ENCODE measurements at regions not wholly inside any gene's neighbourhood (a gene's known extent, or its start where the extent isn't known, plus 50 kb on each side); places are given as distances from the start of the nearest gene placed in this dataset.

GRCh38 chr13:40204246-40204645, 462.2 kb downstream of the FOXO1 start:
- H2AFZ ChIP-seq (ENCODE audit: low read depth, low read length): no peak overlapping the region
- FAIRE-seq (no peak), ATAC-seq (no peak), DNase-seq (ENCODE audit: extremely low read depth in 1 of 4, low spot score in 3 of 4) (no peak)
- POLR2A ChIA-PET: no interaction called here
- BruUV-seq (replicated peaks): no TSS peak
- H3K36me3 ChIP-seq (ENCODE audit: control insufficient read depth, insufficient read depth, low read length): no peaks in the 10 kb centered on the region
- no peak overlapping the region for H3K27ac ChIP-seq (ENCODE audit: extremely low read depth, low read depth, low read length)
- H4K20me1 ChIP-seq (replicated peaks; ENCODE audit: control insufficient read depth, insufficient read depth, low read length): no peaks in the 10 kb centered on the region
- in situ Hi-C loops (cut with MboI) (no loop called here), intact Hi-C loops (cut with micrococcal nuclease) (no loop called here)
- 0% methylated on average over 1 of the region's 1 CpG for WGBS (ENCODE audit: insufficient coverage, low coverage, missing lambda C conversion rate)
- H3K9me1 ChIP-seq (ENCODE audit: control insufficient read depth, insufficient read depth, low read length): no peaks in the 10 kb centered on the region
- CTCF ChIA-PET (ENCODE audit: low intra/inter-chr PET ratio): no interaction called here
- H3K79me2 ChIP-seq (ENCODE audit: control insufficient read depth, insufficient read depth, low read length): no peaks in the 10 kb centered on the region
- H3K9ac ChIP-seq (ENCODE audit: insufficient read depth in 1 of 2, low read depth in 2 of 2, low read length in 2 of 2): no peak overlapping the region
- no peaks in the 10 kb centered on the region for H3K4me1 ChIP-seq (replicated peaks in 1 of 2; ENCODE audit: control insufficient read depth in 2 of 2, insufficient read depth in 2 of 2, low read length in 2 of 2)
- no peaks in the 10 kb centered on the region for H3K9me3 ChIP-seq (replicated peaks; ENCODE audit: control insufficient read depth, insufficient read depth, low read depth, low read length)
- H3K27me3 ChIP-seq (ENCODE audit: control insufficient read depth in 2 of 2, insufficient read depth in 2 of 2, low read length in 2 of 2): no peaks in the 10 kb centered on the region
- H3K4me2 ChIP-seq (ENCODE audit: insufficient read depth, low read length): no peak overlapping the region
- no peak overlapping the region for H3K4me3 ChIP-seq
- TF ChIP-seq, protein P1, sequence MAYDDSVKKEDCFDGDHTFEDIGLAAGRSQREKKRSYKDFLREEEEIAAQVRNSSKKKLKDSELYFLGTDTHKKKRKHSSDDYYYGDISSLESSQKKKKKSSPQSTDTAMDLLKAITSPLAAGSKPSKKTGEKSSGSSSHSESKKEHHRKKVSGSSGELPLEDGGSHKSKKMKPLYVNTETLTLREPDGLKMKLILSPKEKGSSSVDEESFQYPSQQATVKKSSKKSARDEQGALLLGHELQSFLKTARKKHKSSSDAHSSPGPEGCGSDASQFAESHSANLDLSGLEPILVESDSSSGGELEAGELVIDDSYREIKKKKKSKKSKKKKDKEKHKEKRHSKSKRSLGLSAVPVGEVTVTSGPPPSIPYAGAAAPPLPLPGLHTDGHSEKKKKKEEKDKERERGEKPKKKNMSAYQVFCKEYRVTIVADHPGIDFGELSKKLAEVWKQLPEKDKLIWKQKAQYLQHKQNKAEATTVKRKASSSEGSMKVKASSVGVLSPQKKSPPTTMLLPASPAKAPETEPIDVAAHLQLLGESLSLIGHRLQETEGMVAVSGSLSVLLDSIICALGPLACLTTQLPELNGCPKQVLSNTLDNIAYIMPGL (CRISPR knock-in tag; IDR thresholded peaks at IDR 0.05): no peak
- TF ChIP-seq SIRT6 (IDR thresholded peaks at IDR 0.05; ENCODE audit: low read depth, low read length) (no peak), ZFP1 (CRISPR knock-in tag; IDR thresholded peaks at IDR 0.05) (no peak), ZNF512 (tag; IDR thresholded peaks at IDR 0.05) (no peak), POLR3G (IDR thresholded peaks at IDR 0.05; ENCODE audit: extremely low read depth, insufficient read length, insufficient replicate concordance) (no peak), ATF7 (IDR thresholded peaks at IDR 0.05) (no peak), ZNF347 (CRISPR knock-in tag; IDR thresholded peaks at IDR 0.05; ENCODE audit: low read depth) (no peak), ZNF140 (CRISPR knock-in tag; IDR thresholded peaks at IDR 0.05) (no peak), CBFB (CRISPR knock-in tag; IDR thresholded peaks at IDR 0.05) (no peak), MCM2 (IDR thresholded peaks at IDR 0.05; ENCODE audit: low read depth) (no peak), TFAM (CRISPR knock-in tag; conservative IDR thresholded peaks at IDR 0.05) (no peak), SMARCA4 (IDR thresholded peaks at IDR 0.05) (no peak), MLX (CRISPR knock-in tag; conservative IDR thresholded peaks at IDR 0.05) (no peak)
- TF ChIP-seq, protein P2, sequence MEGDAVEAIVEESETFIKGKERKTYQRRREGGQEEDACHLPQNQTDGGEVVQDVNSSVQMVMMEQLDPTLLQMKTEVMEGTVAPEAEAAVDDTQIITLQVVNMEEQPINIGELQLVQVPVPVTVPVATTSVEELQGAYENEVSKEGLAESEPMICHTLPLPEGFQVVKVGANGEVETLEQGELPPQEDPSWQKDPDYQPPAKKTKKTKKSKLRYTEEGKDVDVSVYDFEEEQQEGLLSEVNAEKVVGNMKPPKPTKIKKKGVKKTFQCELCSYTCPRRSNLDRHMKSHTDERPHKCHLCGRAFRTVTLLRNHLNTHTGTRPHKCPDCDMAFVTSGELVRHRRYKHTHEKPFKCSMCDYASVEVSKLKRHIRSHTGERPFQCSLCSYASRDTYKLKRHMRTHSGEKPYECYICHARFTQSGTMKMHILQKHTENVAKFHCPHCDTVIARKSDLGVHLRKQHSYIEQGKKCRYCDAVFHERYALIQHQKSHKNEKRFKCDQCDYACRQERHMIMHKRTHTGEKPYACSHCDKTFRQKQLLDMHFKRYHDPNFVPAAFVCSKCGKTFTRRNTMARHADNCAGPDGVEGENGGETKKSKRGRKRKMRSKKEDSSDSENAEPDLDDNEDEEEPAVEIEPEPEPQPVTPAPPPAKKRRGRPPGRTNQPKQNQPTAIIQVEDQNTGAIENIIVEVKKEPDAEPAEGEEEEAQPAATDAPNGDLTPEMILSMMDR (IDR thresholded peaks at IDR 0.05 in 2 of 3, conservative IDR thresholded peaks at IDR 0.05 in 1 of 3; ENCODE audit: insufficient read depth in 2 of 3, low read depth in 1 of 3, low read length in 3 of 3): no peak
- TF ChIP-seq, protein P3, sequence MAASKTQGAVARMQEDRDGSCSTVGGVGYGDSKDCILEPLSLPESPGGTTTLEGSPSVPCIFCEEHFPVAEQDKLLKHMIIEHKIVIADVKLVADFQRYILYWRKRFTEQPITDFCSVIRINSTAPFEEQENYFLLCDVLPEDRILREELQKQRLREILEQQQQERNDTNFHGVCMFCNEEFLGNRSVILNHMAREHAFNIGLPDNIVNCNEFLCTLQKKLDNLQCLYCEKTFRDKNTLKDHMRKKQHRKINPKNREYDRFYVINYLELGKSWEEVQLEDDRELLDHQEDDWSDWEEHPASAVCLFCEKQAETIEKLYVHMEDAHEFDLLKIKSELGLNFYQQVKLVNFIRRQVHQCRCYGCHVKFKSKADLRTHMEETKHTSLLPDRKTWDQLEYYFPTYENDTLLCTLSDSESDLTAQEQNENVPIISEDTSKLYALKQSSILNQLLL (CRISPR knock-in tag; IDR thresholded peaks at IDR 0.05; ENCODE audit: borderline replicate concordance): no peak
